Endodermal cell (in vitro differentiated cells): ENCODE measurements at regions not wholly inside any gene's neighbourhood (a gene's known extent, or its start where the extent isn't known, plus 50 kb on each side); places are given as distances from the start of the nearest gene placed in this dataset.

Experiments
- DNase-seq: peaks from one replicate; pipeline ENCODE4 v3.0.0-alpha.2; 2017
- H3K27ac ChIP-seq: 2 replicates; pipeline ENCODE4 v1.5.1; 2013; ENCODE audit warnings: mild to moderate bottlenecking, low read depth, low read length, moderate library complexity
- H3K27me3 ChIP-seq: 2 replicates; pipeline ENCODE4 v1.6.1; 2013; ENCODE audit warnings: mild to moderate bottlenecking, low read length, moderate library complexity; ENCODE audit not compliant: insufficient read depth, control insufficient read depth, poor library complexity, severe bottlenecking
- H3K36me3 ChIP-seq: 2 replicates; pipeline ENCODE4 v1.7.0; 2013; ENCODE audit warnings: mild to moderate bottlenecking, low read length, moderate library complexity; ENCODE audit not compliant: control insufficient read depth, insufficient read depth
- H3K4me1 ChIP-seq: one replicate; pipeline ENCODE4 v1.7.0; 2013; ENCODE audit warnings: low read length; ENCODE audit not compliant: control insufficient read depth, insufficient read depth
- H3K4me3 ChIP-seq: 2 replicates; pipeline ENCODE4 v1.5.1; 2013; ENCODE audit warnings: mild to moderate bottlenecking, low read length, moderate library complexity
- H3K9ac ChIP-seq: 2 replicates; pipeline ENCODE4 v1.6.1; 2013; ENCODE audit warnings: mild to moderate bottlenecking, low read length, moderate library complexity; ENCODE audit not compliant: poor library complexity, severe bottlenecking; ENCODE audit errors: extremely low read depth
- H3K9me3 ChIP-seq: 2 replicates; pipeline ENCODE4 v1.6.1; 2013; ENCODE audit warnings: mild to moderate bottlenecking, low read length, moderate library complexity; ENCODE audit not compliant: control insufficient read depth
- H3K27ac Mint-ChIP-seq: 2 replicates; pipeline ENCODE4 v1.8.0; 2020; ENCODE audit warnings: mixed read lengths
- H3K27me3 Mint-ChIP-seq: 2 replicates; pipeline ENCODE4 v1.8.0; 2021; ENCODE audit warnings: mild to moderate bottlenecking, mixed read lengths; ENCODE audit not compliant: insufficient read depth
- H3K36me3 Mint-ChIP-seq: 2 replicates; pipeline ENCODE4 v1.8.0; 2020; ENCODE audit warnings: low read depth, mixed read lengths
- H3K4me1 Mint-ChIP-seq: 2 replicates; pipeline ENCODE4 v1.8.0; 2020; ENCODE audit warnings: mixed read lengths
- H3K4me3 Mint-ChIP-seq: 2 replicates; pipeline ENCODE4 v1.8.0; 2020; ENCODE audit warnings: mild to moderate bottlenecking, moderate library complexity, mixed read lengths
- H3K9me3 Mint-ChIP-seq: 2 replicates; pipeline ENCODE4 v1.8.0; 2020; ENCODE audit warnings: mild to moderate bottlenecking, mixed read lengths
- WGBS, 2 experiments: methylation state at CpG; one replicate each; pipeline versions ENCODE4 v1.1.5 to v1.1.7; 2013; ENCODE audit warnings: missing lambda C conversion rate in 2 of 2, mixed read lengths in 1 of 2; ENCODE audit not compliant: insufficient coverage in 1 of 2, insufficient read length in 1 of 2; 5-methylcytosine and 5-hydroxymethylcytosine counted together
- TF ChIP-seq, protein P1 (sequence below): fragments of 200-600 bp; sonication (generic); conservative IDR thresholded peaks from 2 replicates; pipeline ENCODE4 v1.5.0; 2021; ENCODE audit warnings: antibody characterized with exemption, mild to moderate bottlenecking

GRCh38 chr18:10346749-10347415 lies 107.6 kb upstream of the APCDD1 start:
- Mint-ChIP-seq H3K27me3 (peaks cover 3% of the 10 kb centered on the region), H3K4me1 (peaks cover 5% of the 10 kb centered on the region)

GRCh38 chr18:10349561-10349960 lies 104.9 kb upstream of the APCDD1 start:
- no peaks in the 10 kb centered on the region for H3K9me3 ChIP-seq
- Mint-ChIP-seq H3K27me3 (no peaks in the 10 kb centered on the region), H3K4me3 (no peak overlapping the region), H3K27ac (no peak overlapping the region), H3K9me3 (peaks cover under 1% of the 10 kb centered on the region), H3K4me1 (peaks cover 17% of the 10 kb centered on the region), H3K36me3 (no peaks in the 10 kb centered on the region)
- no peak overlapping the region for H3K27ac ChIP-seq
- TF ChIP-seq, protein P1, sequence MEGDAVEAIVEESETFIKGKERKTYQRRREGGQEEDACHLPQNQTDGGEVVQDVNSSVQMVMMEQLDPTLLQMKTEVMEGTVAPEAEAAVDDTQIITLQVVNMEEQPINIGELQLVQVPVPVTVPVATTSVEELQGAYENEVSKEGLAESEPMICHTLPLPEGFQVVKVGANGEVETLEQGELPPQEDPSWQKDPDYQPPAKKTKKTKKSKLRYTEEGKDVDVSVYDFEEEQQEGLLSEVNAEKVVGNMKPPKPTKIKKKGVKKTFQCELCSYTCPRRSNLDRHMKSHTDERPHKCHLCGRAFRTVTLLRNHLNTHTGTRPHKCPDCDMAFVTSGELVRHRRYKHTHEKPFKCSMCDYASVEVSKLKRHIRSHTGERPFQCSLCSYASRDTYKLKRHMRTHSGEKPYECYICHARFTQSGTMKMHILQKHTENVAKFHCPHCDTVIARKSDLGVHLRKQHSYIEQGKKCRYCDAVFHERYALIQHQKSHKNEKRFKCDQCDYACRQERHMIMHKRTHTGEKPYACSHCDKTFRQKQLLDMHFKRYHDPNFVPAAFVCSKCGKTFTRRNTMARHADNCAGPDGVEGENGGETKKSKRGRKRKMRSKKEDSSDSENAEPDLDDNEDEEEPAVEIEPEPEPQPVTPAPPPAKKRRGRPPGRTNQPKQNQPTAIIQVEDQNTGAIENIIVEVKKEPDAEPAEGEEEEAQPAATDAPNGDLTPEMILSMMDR = no peak
- H3K9ac ChIP-seq = no peak overlapping the region
- no peaks in the 10 kb centered on the region for H3K36me3 ChIP-seq
- no peaks in the 10 kb centered on the region for H3K27me3 ChIP-seq
- no peak for DNase-seq
- 87 to 91% methylated on average over 2 to 4 of the region's 4 CpGs for whole genome bisulfite sequencing, 2 experiments
- H3K4me3 ChIP-seq = no peak overlapping the region
- H3K4me1 ChIP-seq = peaks cover 3% of the 10 kb centered on the region

More at GRCh38 chr18:10346749-10347415, 107.6 kb upstream of the APCDD1 start:
- 92 to 94% methylated on average over 13 to 17 of the region's 17 CpGs for WGBS, 2 experiments
- H3K4me3 Mint-ChIP-seq = no peak overlapping the region
- H3K9me3 ChIP-seq = no peaks in the 10 kb centered on the region
- no peak overlapping the region for H3K9ac ChIP-seq
- no peak overlapping the region for H3K27ac Mint-ChIP-seq
- H3K4me3 ChIP-seq = no peak overlapping the region
- H3K4me1 ChIP-seq = no peaks in the 10 kb centered on the region
- no peaks in the 10 kb centered on the region for H3K9me3 Mint-ChIP-seq
- no peaks in the 10 kb centered on the region for H3K27me3 ChIP-seq
- H3K36me3 Mint-ChIP-seq = no peaks in the 10 kb centered on the region
- TF ChIP-seq, protein P1 = no peak
- DNase-seq = no peak
- H3K27ac ChIP-seq = no peak overlapping the region
- H3K36me3 ChIP-seq = no peaks in the 10 kb centered on the region

- peaks cover 8% of the 10 kb centered on the region for H3K9me3 Mint-ChIP-seq
- H3K4me1 Mint-ChIP-seq = peaks cover 17% of the 10 kb centered on the region
- no peaks in the 10 kb centered on the region for H3K27me3 Mint-ChIP-seq
- 89 to 91% methylated on average over 9 to 10 of the region's 10 CpGs for WGBS, 2 experiments
- no peaks in the 10 kb centered on the region for H3K36me3 Mint-ChIP-seq
- Histone ChIP-seq H3K27ac (no peak overlapping the region), H3K36me3 (no peaks in the 10 kb centered on the region), H3K27me3 (no peaks in the 10 kb centered on the region), H3K4me3 (no peak overlapping the region), H3K4me1 (peaks cover 3% of the 10 kb centered on the region), H3K9ac (no peak overlapping the region), H3K9me3 (peaks cover 7% of the 10 kb centered on the region)
- DNase-seq = no peak
- TF ChIP-seq, protein P1 = no peak
- no peak overlapping the region for H3K4me3 Mint-ChIP-seq
- H3K27ac Mint-ChIP-seq = no peak overlapping the region
Observed at GRCh38 chr18:10350661-10351060, 103.8 kb upstream of the APCDD1 start.
